ENCODE measurements at regions not wholly inside any gene's neighbourhood (a gene's known extent, or its start where the extent isn't known, plus 50 kb on each side); places are given as distances from the start of the nearest gene placed in this dataset.

GRCh38 chr11:81255895-81256294 is 1477.8 kb downstream of the FAM181B start:
- Histone ChIP-seq H3K9ac (ENCODE audit: extremely low read depth, insufficient read length, low read length) (no peak overlapping the region), H3K14ac (ENCODE audit: insufficient read depth, low read length) (no peak overlapping the region), H3K4me2 (ENCODE audit: insufficient read depth, insufficient read length, low read length) (no peak overlapping the region), H3K56ac (ENCODE audit: insufficient read length, low read depth, low read length) (no peak overlapping the region), H2BK20ac (ENCODE audit: low read depth, low read length, poor library complexity, severe bottlenecking) (no peak overlapping the region), H3K9me3 (ENCODE audit: control insufficient read depth, low read depth, low read length) (no peaks in the 10 kb centered on the region), H3K27ac (ENCODE audit: insufficient read length, low read depth, low read length) (no peak overlapping the region), H3K23me2 (ENCODE audit: insufficient read length, low read depth, low read length, poor library complexity, severe bottlenecking) (no peaks in the 10 kb centered on the region), H2BK15ac (ENCODE audit: low read depth, low read length) (no peak overlapping the region), H3K27me3 (ENCODE audit: insufficient read depth, low read length) (no peaks in the 10 kb centered on the region), H3K18ac (ENCODE audit: insufficient read length, low read depth, low read length) (no peak overlapping the region), H3K79me2 (ENCODE audit: insufficient read depth, low read length) (no peaks in the 10 kb centered on the region), H2BK120ac (ENCODE audit: low read depth, low read length, poor library complexity, severe bottlenecking) (no peak overlapping the region), H2BK12ac (ENCODE audit: insufficient read length, low read depth, low read length) (no peak overlapping the region), H2BK5ac (ENCODE audit: insufficient read length, low read length) (no peak overlapping the region), H4K8ac (replicated peaks; ENCODE audit: insufficient read length, low read depth, low read length) (no peak overlapping the region), H4K91ac (ENCODE audit: insufficient read length, low read depth, low read length) (no peak overlapping the region), H3K4ac (ENCODE audit: low read depth, low read length) (no peak overlapping the region), H2AK5ac (ENCODE audit: insufficient read length, low read length) (no peak overlapping the region), H3K4me1 (ENCODE audit: insufficient read depth, low read length) (no peaks in the 10 kb centered on the region), H3K79me1 (ENCODE audit: insufficient read depth, low read depth, low read length, poor library complexity, severe bottlenecking) (no peaks in the 10 kb centered on the region), H2AFZ (ENCODE audit: low read length) (no peak overlapping the region), H3T11ph (ENCODE audit: low read length) (no peak overlapping the region), H4K5ac (ENCODE audit: insufficient read length, low read depth, low read length) (no peak overlapping the region), H3K23ac (ENCODE audit: insufficient read length, low read depth, low read length) (no peak overlapping the region), H4K20me1 (ENCODE audit: control insufficient read depth, insufficient read depth, insufficient read length) (no peaks in the 10 kb centered on the region)
- no peaks in the 10 kb centered on the region for H3K9me3 Mint-ChIP-seq
- H3K27ac Mint-ChIP-seq = no peak overlapping the region
- no peaks in the 10 kb centered on the region for H3K27me3 Mint-ChIP-seq (ENCODE audit: low read depth)
- TF ChIP-seq, protein P1, sequence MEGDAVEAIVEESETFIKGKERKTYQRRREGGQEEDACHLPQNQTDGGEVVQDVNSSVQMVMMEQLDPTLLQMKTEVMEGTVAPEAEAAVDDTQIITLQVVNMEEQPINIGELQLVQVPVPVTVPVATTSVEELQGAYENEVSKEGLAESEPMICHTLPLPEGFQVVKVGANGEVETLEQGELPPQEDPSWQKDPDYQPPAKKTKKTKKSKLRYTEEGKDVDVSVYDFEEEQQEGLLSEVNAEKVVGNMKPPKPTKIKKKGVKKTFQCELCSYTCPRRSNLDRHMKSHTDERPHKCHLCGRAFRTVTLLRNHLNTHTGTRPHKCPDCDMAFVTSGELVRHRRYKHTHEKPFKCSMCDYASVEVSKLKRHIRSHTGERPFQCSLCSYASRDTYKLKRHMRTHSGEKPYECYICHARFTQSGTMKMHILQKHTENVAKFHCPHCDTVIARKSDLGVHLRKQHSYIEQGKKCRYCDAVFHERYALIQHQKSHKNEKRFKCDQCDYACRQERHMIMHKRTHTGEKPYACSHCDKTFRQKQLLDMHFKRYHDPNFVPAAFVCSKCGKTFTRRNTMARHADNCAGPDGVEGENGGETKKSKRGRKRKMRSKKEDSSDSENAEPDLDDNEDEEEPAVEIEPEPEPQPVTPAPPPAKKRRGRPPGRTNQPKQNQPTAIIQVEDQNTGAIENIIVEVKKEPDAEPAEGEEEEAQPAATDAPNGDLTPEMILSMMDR (conservative IDR thresholded peaks at IDR 0.05) = no peak
- no peaks in the 10 kb centered on the region for H3K36me3 Mint-ChIP-seq (ENCODE audit: insufficient read depth in 1 of 3, low read depth in 3 of 3)
- no CpG with 5 or more reads among the region's 1 CpG for WGBS (ENCODE audit: extremely low coverage, insufficient read length, low lambda C conversion rate)
- H3K4me3 Mint-ChIP-seq = no peak overlapping the region
- no peak for DNase-seq
- no peaks in the 10 kb centered on the region for H3K4me1 Mint-ChIP-seq

Data from H9 (cell line).